ENCODE measurements at regions not wholly inside any gene's neighbourhood (a gene's known extent, or its start where the extent isn't known, plus 50 kb on each side); places are given as distances from the start of the nearest gene placed in this dataset.

DNA sequence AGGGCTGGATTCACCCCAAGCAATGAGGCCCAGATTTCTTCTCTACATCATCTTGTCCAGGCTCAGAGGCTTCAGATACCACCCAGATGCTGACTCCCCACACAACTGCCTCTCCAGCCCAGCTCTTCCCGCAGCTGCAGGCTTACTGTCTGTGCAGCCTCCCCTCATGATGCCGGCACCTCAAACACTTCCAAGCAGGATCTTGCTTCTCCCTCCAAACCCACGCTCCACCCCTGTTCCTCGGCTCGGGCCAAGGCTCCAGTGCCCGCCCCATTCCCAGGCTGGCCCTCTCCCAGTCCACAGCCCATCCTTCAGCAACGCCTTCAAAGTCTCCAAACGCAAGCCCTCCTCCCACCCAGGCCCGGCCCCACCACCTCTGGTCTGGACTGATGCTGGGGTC lies 159.2 kb upstream of the LINGO1 start:
- TF ChIP-seq POLR2AphosphoS5 (IDR thresholded peaks at IDR 0.05) (no peak), POLR2A (IDR thresholded peaks at IDR 0.05; ENCODE audit: low read depth) (no peak)
- TF ChIP-seq, protein P1, sequence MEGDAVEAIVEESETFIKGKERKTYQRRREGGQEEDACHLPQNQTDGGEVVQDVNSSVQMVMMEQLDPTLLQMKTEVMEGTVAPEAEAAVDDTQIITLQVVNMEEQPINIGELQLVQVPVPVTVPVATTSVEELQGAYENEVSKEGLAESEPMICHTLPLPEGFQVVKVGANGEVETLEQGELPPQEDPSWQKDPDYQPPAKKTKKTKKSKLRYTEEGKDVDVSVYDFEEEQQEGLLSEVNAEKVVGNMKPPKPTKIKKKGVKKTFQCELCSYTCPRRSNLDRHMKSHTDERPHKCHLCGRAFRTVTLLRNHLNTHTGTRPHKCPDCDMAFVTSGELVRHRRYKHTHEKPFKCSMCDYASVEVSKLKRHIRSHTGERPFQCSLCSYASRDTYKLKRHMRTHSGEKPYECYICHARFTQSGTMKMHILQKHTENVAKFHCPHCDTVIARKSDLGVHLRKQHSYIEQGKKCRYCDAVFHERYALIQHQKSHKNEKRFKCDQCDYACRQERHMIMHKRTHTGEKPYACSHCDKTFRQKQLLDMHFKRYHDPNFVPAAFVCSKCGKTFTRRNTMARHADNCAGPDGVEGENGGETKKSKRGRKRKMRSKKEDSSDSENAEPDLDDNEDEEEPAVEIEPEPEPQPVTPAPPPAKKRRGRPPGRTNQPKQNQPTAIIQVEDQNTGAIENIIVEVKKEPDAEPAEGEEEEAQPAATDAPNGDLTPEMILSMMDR (IDR thresholded peaks at IDR 0.05): no peak
